ENCODE measurements at regions not wholly inside any gene's neighbourhood (a gene's known extent, or its start where the extent isn't known, plus 50 kb on each side); places are given as distances from the start of the nearest gene placed in this dataset.
A peak's percentile ranks its signal among the peaks of the same experiment; 100 is the strongest.

DNA sequence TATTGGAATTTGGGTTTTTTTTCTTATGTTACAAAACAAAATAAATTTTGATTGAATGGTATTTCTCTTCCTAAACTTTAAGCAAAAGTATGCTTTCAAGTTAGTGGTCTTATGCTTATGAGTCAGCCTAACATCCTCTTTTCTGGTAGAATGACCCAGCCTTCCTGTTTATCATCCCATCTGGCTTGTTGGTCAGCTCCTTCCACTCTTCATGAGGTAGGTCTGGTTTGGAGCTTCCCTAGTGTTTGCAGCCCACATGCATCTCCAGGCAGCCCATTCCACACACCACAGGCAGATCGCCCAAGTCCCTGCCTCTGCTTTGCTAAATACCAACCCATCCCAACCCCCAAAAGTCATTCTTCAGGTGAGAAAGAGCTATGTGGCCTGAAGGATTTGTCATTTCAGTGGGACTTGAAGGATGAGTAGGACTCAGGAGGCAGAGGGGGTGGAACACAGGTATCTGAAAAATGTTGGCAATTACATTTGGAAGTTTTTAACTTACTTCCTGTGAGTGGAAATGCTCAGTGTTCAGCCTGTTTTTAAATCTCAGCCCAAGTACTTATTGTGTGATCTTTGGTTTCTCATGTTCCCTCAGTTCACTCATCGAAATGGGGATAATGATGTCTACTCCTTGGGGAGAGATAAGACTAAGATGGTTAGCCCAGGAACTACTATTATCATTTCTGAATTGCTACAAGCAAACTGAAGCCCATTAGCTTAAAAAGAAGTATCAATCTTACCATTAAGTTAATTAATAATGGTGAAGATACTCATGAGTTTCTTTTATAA is 294.0 kb downstream of the ADGB start:
- peak; percentile 86 for DNase-seq (ENCODE audit: extremely low read depth, low read depth)
- H3K4me3 ChIP-seq (replicated peaks; ENCODE audit: low read depth, low read length) = no peak overlapping the region
- TF ChIP-seq, protein P1, sequence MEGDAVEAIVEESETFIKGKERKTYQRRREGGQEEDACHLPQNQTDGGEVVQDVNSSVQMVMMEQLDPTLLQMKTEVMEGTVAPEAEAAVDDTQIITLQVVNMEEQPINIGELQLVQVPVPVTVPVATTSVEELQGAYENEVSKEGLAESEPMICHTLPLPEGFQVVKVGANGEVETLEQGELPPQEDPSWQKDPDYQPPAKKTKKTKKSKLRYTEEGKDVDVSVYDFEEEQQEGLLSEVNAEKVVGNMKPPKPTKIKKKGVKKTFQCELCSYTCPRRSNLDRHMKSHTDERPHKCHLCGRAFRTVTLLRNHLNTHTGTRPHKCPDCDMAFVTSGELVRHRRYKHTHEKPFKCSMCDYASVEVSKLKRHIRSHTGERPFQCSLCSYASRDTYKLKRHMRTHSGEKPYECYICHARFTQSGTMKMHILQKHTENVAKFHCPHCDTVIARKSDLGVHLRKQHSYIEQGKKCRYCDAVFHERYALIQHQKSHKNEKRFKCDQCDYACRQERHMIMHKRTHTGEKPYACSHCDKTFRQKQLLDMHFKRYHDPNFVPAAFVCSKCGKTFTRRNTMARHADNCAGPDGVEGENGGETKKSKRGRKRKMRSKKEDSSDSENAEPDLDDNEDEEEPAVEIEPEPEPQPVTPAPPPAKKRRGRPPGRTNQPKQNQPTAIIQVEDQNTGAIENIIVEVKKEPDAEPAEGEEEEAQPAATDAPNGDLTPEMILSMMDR (IDR thresholded peaks at IDR 0.05; ENCODE audit: low read depth, low read length, missing control alignments) = no peak

DNA sequence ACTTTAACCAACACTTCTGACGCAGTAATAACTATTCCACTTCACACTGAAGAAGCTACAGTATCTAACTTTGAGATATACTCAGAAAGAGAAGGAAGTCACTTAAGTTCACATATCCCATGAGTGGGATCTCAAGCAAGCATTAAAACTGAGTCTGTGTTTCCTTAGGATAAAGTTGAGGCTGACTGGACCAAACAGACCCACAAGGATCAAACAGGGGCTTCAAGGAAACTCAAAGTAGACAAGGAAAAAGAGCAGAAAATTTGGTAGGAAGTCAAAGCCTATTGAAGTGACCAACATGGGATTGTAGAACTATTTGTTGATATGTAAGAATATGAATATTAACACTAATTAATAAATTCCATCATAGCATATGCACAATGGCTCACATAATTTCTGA is 294.9 kb downstream of the ADGB start:
- no peak overlapping the region for H3K4me3 ChIP-seq (replicated peaks; ENCODE audit: low read depth, low read length)
- TF ChIP-seq, protein P1 (IDR thresholded peaks at IDR 0.05; ENCODE audit: low read depth, low read length, missing control alignments) = no peak
- DNase-seq (ENCODE audit: extremely low read depth, low read depth) = no peak

DNA sequence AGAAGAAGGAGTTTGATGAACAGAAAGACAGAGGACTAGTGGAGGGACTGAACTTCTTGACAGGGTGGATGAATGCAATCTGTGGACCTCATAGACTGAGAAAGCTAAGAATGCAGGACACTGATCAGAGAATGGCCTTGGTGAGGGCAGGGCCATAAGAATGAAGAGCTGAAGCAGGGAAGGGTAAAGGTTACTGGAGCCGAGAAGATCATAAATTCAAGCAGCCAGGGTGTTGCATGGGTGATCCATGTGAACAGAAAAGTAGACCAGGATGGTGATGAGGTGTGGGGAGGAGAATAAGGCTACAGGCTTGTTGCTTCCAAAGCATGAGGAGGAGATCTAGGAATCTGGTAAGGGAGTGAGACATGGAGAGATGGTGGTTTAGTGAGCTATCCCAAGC is 295.9 kb downstream of the ADGB start:
- H3K4me3 ChIP-seq (replicated peaks; ENCODE audit: low read depth, low read length) = no peak overlapping the region
- no peak for DNase-seq (ENCODE audit: extremely low read depth, low read depth)
- TF ChIP-seq, protein P1 (IDR thresholded peaks at IDR 0.05; ENCODE audit: low read depth, low read length, missing control alignments) = no peak

DNA sequence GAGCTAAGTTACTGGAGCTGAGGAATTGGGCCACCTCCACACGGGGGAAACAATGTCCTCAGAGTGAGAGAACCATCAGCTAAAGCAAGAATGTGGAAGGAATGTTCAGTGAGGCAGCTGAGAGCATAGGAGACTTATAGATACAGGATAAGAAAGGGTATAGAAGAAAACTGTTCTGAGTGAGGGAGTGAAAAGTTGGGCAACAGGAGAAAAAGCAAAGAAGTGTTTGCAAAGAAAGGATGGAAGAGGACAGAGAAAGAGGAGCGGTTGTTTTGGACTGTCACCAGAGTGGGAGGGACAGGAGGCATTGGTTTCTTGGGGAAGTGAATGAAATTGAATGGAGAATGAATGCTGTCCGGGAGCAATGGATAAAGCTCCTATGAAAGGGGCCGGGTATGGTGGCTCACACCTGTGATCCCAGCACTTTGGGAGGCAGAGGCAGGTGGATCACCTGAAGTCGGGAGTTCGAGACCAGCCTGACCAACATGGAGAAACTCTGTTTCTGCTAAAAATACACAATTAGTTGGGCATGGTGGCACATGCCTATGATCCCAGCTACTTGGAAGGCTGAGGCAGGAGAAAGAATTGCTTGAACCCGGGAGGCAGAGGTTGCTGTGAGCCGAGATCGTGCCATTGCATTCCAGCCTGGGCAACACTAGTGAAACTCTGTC is 296.5 kb downstream of the ADGB start:
- H3K4me3 ChIP-seq (replicated peaks; ENCODE audit: low read depth, low read length) = no peak overlapping the region
- TF ChIP-seq, protein P1 (IDR thresholded peaks at IDR 0.05; ENCODE audit: low read depth, low read length, missing control alignments) = no peak
- DNase-seq (ENCODE audit: extremely low read depth, low read depth) = no peak

DNA sequence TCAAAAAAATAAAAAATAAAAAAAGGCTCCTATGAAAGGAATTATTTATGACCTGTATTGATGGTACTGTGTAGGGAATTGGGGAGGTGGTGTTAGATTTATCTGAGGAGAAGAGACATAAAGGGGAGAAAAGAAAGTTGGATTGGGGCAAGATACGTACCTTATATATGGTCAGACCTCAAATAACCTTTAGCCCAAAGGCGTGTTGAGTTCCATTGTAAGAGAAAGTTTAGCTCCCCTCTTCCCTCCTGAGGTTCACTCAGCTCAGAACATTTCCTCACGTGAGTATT is 296.9 kb downstream of the ADGB start:
- TF ChIP-seq, protein P1 (IDR thresholded peaks at IDR 0.05; ENCODE audit: low read depth, low read length, missing control alignments) = no peak
- DNase-seq (ENCODE audit: extremely low read depth, low read depth) = no peak
- no peak overlapping the region for H3K4me3 ChIP-seq (replicated peaks; ENCODE audit: low read depth, low read length)

DNA sequence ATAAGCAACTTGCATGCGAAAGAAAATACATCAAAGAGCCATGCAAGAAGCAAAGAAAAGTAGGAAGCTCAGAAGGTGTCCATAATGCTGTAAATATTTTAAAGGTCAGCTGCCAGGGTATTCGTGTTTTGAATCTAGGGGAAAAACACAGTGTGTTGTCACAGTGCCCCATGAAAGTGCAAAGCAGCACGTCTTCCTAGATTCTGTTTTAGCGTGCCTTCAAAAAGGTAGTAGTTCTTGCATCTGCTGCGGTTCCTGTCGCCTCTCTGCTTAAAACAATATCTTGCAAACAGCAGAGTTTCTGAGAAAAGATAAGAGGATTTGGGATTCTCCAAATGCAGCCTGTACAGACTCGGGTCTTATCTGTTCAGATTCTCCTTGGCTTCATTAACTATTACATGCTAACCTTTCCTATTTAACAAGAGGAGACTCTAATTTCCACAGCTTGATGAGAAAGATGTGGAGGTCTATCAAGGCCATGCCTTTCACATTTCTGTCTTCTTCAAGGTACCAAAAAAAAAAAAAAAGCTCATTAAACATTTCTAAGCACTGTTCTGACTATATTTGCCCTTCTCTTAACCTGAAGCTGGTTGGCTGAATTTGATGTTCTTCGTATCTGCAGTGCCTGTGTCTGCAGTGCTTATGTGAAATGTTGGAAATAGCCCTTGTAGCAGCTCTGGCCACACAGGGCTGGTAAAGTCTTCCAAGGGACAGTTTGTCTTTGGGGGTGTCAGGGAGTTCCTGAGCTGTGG is 297.5 kb downstream of the ADGB start:
- H3K4me3 ChIP-seq (replicated peaks; ENCODE audit: low read depth, low read length) = no peak overlapping the region
- TF ChIP-seq, protein P1 (IDR thresholded peaks at IDR 0.05; ENCODE audit: low read depth, low read length, missing control alignments) = no peak
- no peak for DNase-seq (ENCODE audit: extremely low read depth, low read depth)
